H1 (cell line): ENCODE measurements at regions not wholly inside any gene's neighbourhood (a gene's known extent, or its start where the extent isn't known, plus 50 kb on each side); places are given as distances from the start of the nearest gene placed in this dataset.

Experiments used
- EP300 ChIP-seq, 2 experiments: IDR thresholded peaks; 1 replicate in 1 of 2; 2 replicates in 1 of 2; pipeline ENCODE4 v1.6.1; 2011 to 2012; ENCODE audit warnings: low read depth in 2 of 2, low read length in 2 of 2, mild to moderate bottlenecking in 2 of 2, borderline replicate concordance in 1 of 2, inconsistent platforms in 1 of 2, moderate library complexity in 1 of 2
- EZH2 ChIP-seq: fragments of 200-600 bp; sonication (generic); IDR thresholded peaks from 2 replicates; pipeline ENCODE4 v1.7.1; 2012; ENCODE audit warnings: low read depth, mild to moderate bottlenecking, moderate library complexity, low read length, inconsistent platforms; ENCODE audit not compliant: severe bottlenecking
- JUND ChIP-seq: IDR thresholded peaks from 2 replicates; pipeline ENCODE4 v1.6.1; 2011; ENCODE audit warnings: mild to moderate bottlenecking, improper control_type of control experiment, low read length
- NANOG ChIP-seq: IDR thresholded peaks from 2 replicates; pipeline ENCODE4 v1.6.1; 2011; ENCODE audit warnings: low read length, low read depth, mild to moderate bottlenecking, inconsistent platforms; ENCODE audit not compliant: insufficient read depth, poor library complexity, severe bottlenecking
- POLR2A ChIP-seq, 2 experiments: IDR thresholded peaks; 1 replicate in 1 of 2; 2 replicates in 1 of 2; pipeline ENCODE4 v1.6.1; 2011; ENCODE audit warnings: low read depth in 2 of 2, low read length in 2 of 2, mild to moderate bottlenecking in 2 of 2; ENCODE audit errors: control extremely low read depth in 1 of 2
- POLR2AphosphoS5 ChIP-seq: IDR thresholded peaks from 2 replicates; pipeline ENCODE4 v1.6.1; 2011; ENCODE audit warnings: low read depth, low read length
- SP1 ChIP-seq: IDR thresholded peaks from 2 replicates; pipeline ENCODE4 v1.6.1; 2011; ENCODE audit warnings: low read depth, low read length
- YY1 ChIP-seq: IDR thresholded peaks from 2 replicates; pipeline ENCODE4 v1.6.1; 2011; ENCODE audit warnings: low read depth, mild to moderate bottlenecking, low read length
- ZNF274 ChIP-seq: IDR thresholded peaks from 2 replicates; pipeline ENCODE4 v1.7.0; 2012; ENCODE audit warnings: low read length, borderline replicate concordance; ENCODE audit errors: extremely low read depth
- TF ChIP-seq, protein P1 (sequence below), 3 experiments: IDR thresholded peaks; 1 replicate in 2 of 3; 2 replicates in 1 of 3; pipeline versions ENCODE4 v1.5.1 to v1.6.1; 2011; ENCODE audit warnings: low read length in 3 of 3, mild to moderate bottlenecking in 3 of 3, inconsistent platforms in 2 of 3, low read depth in 1 of 3, moderate library complexity in 1 of 3; ENCODE audit not compliant: insufficient read depth in 1 of 3; ENCODE audit errors: control extremely low read depth in 1 of 3

DNA sequence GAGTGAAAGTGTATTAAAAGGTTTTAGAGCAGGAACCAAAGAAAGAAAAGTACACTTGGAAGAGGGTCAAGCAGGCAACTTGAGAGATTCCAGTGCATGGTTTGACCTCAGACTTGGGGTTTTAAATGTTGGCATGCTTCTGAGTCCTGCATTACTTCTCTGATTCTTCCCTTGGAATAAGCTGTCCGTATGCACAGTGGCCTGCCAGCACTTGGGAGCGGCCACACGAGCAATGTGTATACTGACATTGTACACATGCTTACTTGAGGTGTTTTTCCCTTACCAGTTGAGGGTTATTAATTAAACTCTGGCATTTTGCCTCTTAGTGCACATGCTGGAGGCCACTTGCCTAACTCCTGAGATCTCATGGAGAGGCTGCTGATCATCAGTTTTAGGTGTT lies 786.6 kb upstream of the RGS18 start:
- TF ChIP-seq JUND (no peak), EZH2 (no peak), NANOG (no peak), ZNF274 (no peak), POLR2AphosphoS5 (no peak), SP1 (no peak), POLR2A (IDR thresholded peaks at IDR 0.05; ENCODE audit: control extremely low read depth in 1 of 2, low read depth in 2 of 2, low read length in 2 of 2) (no peak), YY1 (no peak), EP300 (IDR thresholded peaks at IDR 0.05; ENCODE audit: borderline replicate concordance in 1 of 2, low read depth in 2 of 2, low read length in 2 of 2) (no peak)
- TF ChIP-seq, protein P1, sequence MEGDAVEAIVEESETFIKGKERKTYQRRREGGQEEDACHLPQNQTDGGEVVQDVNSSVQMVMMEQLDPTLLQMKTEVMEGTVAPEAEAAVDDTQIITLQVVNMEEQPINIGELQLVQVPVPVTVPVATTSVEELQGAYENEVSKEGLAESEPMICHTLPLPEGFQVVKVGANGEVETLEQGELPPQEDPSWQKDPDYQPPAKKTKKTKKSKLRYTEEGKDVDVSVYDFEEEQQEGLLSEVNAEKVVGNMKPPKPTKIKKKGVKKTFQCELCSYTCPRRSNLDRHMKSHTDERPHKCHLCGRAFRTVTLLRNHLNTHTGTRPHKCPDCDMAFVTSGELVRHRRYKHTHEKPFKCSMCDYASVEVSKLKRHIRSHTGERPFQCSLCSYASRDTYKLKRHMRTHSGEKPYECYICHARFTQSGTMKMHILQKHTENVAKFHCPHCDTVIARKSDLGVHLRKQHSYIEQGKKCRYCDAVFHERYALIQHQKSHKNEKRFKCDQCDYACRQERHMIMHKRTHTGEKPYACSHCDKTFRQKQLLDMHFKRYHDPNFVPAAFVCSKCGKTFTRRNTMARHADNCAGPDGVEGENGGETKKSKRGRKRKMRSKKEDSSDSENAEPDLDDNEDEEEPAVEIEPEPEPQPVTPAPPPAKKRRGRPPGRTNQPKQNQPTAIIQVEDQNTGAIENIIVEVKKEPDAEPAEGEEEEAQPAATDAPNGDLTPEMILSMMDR (IDR thresholded peaks at IDR 0.05; ENCODE audit: control extremely low read depth in 1 of 3, insufficient read depth in 1 of 3, low read depth in 1 of 3, low read length in 3 of 3): no peak
